Stomach (tissue), 8 donors: ENCODE measurements at regions not wholly inside any gene's neighbourhood (a gene's known extent, or its start where the extent isn't known, plus 50 kb on each side); places are given as distances from the start of the nearest gene placed in this dataset.

ENCODE experiments used
- DNase-seq, 2 donors: peaks; one replicate each; pipeline versions ENCODE4 v3.0.0 to v3.0.0-alpha.2; 2013 to 2019
- H3K27ac ChIP-seq, 5 donors: fragments of 200-600 bp in 4 of 5; sonication (generic) in 4 of 5; one replicate each; pipeline ENCODE4 v1.5.1; 2013 to 2019; ENCODE audit warnings: mild to moderate bottlenecking in 1 of 5, moderate library complexity in 1 of 5
- H3K27me3 ChIP-seq, 3 donors: fragments of 200-600 bp; sonication (generic); one replicate each; pipeline ENCODE4 v1.5.1; 2017 to 2019; ENCODE audit warnings: mixed run types in 1 of 3
- H3K36me3 ChIP-seq, 4 donors: fragments of 200-600 bp; sonication (generic); 1 replicate in 3 of 4; 2 replicates in 1 of 4; pipeline ENCODE4 v1.5.1; 2016 to 2019
- H3K4me1 ChIP-seq, 4 donors: fragments of 200-600 bp; sonication (generic); one replicate each; pipeline ENCODE4 v1.5.1; 2016 to 2019
- H3K4me3 ChIP-seq, 4 donors: fragments of 200-600 bp; sonication (generic) in 3 of 4; one replicate each; pipeline ENCODE4 v1.5.1; 2016 to 2019; ENCODE audit warnings: mild to moderate bottlenecking in 1 of 4
- H3K9me3 ChIP-seq, 4 donors: fragments of 200-600 bp; sonication (generic); one replicate each; pipeline ENCODE4 v1.5.1; 2016 to 2019
- CTCF ChIP-seq, 7 experiments: fragments of 450-650 bp in 4 of 7; fragments of 200-600 bp in 3 of 7; sonication (generic) in 3 of 7; IDR thresholded peaks; one replicate each; pipeline ENCODE4 v1.5.1; 2016 to 2019; ENCODE audit warnings: antibody characterized with exemption in 7 of 7, control low read depth in 2 of 7, mild to moderate bottlenecking in 1 of 7
- EP300 ChIP-seq: sonication (generic); formaldehyde crosslinking; IDR thresholded peaks from one replicate; pipeline ENCODE4 v1.6.1; 2017; ENCODE audit warnings: antibody characterized with exemption
- POLR2A ChIP-seq, 4 donors: fragments of 450-650 bp; IDR thresholded peaks; one replicate each; pipeline ENCODE4 v1.6.1; 2016; ENCODE audit warnings: antibody characterized with exemption in 4 of 4, control low read depth in 2 of 4, mild to moderate bottlenecking in 1 of 4, moderate library complexity in 1 of 4
- POLR2AphosphoS5 ChIP-seq, 3 donors: sonication (generic); formaldehyde crosslinking; IDR thresholded peaks; one replicate each; pipeline ENCODE4 v1.6.1; 2016; ENCODE audit warnings: antibody characterized with exemption in 3 of 3
- WGBS, 5 donors: extraction: QIAGEN DNeasy Blood & Tissue Kit in 3 of 5; methylation state at CpG; one replicate each; pipeline versions ENCODE4 v1.1.5 to v1.1.7; 2013 to 2018; 5-methylcytosine and 5-hydroxymethylcytosine counted together
- intact Hi-C: fragments of 100-400 bp; cut with DNase I; formaldehyde crosslinking; loops from one replicate; pipeline ENCODE4 v1.15.1; 2023; ENCODE audit warnings: low total_unique reads
- donor health status: healthy with polysubstance abuse.
- donor health status: Bipolar disorder and iron deficiency.
- donor health status: healthy.

GRCh38 chr10:125227546-125227945 is 67.2 kb upstream of the CTBP2 start:
- no peaks in the 10 kb centered on the region for H3K36me3 ChIP-seq
- DNase-seq, result no peak
- H3K27me3 ChIP-seq, result peaks cover 0 to 2% (median 0%) of the 10 kb centered on the region in 3 donors
- no peaks in the 10 kb centered on the region for H3K4me1 ChIP-seq
- WGBS, 5 donors, result 85 to 90% (median 89%) methylated on average over 15 of the region's 15 CpGs
- no peak for TF ChIP-seq EP300
- TF ChIP-seq POLR2AphosphoS5 (IDR thresholded peaks at IDR 0.05), result no peak
- TF ChIP-seq CTCF (IDR thresholded peaks at IDR 0.05), result no peak
- TF ChIP-seq POLR2A (IDR thresholded peaks at IDR 0.05), result no peak
- no peak overlapping the region for H3K4me3 ChIP-seq
- H3K27ac ChIP-seq, result no peak overlapping the region
- H3K9me3 ChIP-seq, result no peaks in the 10 kb centered on the region
- intact Hi-C loops, result no loop called here

DNA sequence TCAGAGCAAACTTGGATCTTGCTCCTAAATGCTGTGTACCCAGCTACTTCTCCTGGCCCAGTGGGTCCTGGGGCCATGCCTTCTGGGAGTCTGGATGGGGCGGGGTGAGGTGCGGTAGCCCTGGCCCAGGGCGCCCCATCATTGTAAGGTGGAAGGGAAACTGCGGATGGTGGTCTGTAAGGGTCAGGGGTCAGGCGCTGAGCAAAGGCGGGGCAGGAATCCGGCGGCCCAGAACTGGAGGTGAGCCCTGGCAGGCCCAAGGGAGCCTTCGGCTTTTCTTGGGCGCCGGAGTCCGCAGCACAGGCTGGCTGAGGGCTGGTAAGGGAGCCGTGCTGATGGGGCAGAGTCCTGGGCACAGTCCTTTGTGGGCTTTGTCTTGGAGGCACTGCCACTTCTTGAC is 66.5 kb upstream of the CTBP2 start:
- Histone ChIP-seq H3K4me1 (no peaks in the 10 kb centered on the region), H3K9me3 (no peaks in the 10 kb centered on the region), H3K27ac (no peak overlapping the region), H3K4me3 (no peak overlapping the region), H3K27me3 (peaks cover 0 to 9% (median 0%) of the 10 kb centered on the region in 3 donors), H3K36me3 (no peaks in the 10 kb centered on the region)
- WGBS, 5 donors, result 92 to 98% (median 94%) methylated on average over 13 of the region's 13 CpGs
- intact Hi-C loops, result no loop called here
- no peak for TF ChIP-seq POLR2AphosphoS5 (IDR thresholded peaks at IDR 0.05)
- TF ChIP-seq CTCF (IDR thresholded peaks at IDR 0.05), result no peak
- no peak for TF ChIP-seq POLR2A (IDR thresholded peaks at IDR 0.05)
- no peak for TF ChIP-seq EP300
- DNase-seq, result no peak

DNA sequence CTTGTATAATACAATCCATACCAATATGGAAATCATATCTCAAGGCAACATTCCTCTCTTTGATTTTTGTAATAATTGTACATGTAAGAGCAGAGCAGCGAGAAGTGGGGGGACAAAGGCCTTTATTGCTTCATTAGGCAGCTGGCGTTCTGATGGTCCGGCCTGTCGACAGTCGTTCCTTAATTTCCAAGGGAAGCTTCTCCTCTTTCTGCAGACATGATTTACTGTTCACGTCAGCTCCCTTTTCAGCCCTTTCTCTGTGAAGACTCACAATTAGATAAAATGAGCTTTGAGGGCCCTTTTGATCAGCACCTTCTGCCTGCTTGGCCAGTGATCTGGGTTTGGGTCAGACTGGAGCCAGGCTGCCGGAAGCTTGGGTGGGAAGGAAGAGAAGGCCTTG is 65.6 kb upstream of the CTBP2 start:
- 91 to 96% (median 94%) methylated on average over 7 of the region's 7 CpGs for WGBS, 5 donors
- intact Hi-C loops, result no loop called here
- no peak overlapping the region for H3K27ac ChIP-seq
- no peaks in the 10 kb centered on the region for H3K4me1 ChIP-seq
- no peak overlapping the region for H3K4me3 ChIP-seq
- TF ChIP-seq CTCF (IDR thresholded peaks at IDR 0.05) (no peak), EP300 (no peak)
- H3K36me3 ChIP-seq, result no peaks in the 10 kb centered on the region
- H3K27me3 ChIP-seq, result peaks cover 0 to 14% (median 0%) of the 10 kb centered on the region in 3 donors
- no peaks in the 10 kb centered on the region for H3K9me3 ChIP-seq
- DNase-seq, result no peak

GRCh38 chr10:125225051-125225450 is 64.7 kb upstream of the CTBP2 start:
- 57 to 92% (median 71%) methylated on average over 1 to 3 of the region's 3 CpGs for WGBS, 5 donors
- DNase-seq, result no peak
- Histone ChIP-seq H3K9me3 (no peaks in the 10 kb centered on the region), H3K27me3 (peaks cover 0 to 14% (median 0%) of the 10 kb centered on the region in 3 donors), H3K4me1 (no peaks in the 10 kb centered on the region), H3K36me3 (no peaks in the 10 kb centered on the region), H3K4me3 (no peak overlapping the region), H3K27ac (no peak overlapping the region)
- intact Hi-C loops, result no loop called here
- TF ChIP-seq POLR2AphosphoS5 (IDR thresholded peaks at IDR 0.05) (no peak), EP300 (no peak), POLR2A (IDR thresholded peaks at IDR 0.05) (no peak), CTCF (IDR thresholded peaks at IDR 0.05) (no peak)
